HL-60/S4 (cell line): ENCODE measurements at regions not wholly inside any gene's neighbourhood (a gene's known extent, or its start where the extent isn't known, plus 50 kb on each side); places are given as distances from the start of the nearest gene placed in this dataset.

Source experiments
- in situ Hi-C: fragments of 300-500 bp; cut with MboI; formaldehyde crosslinking; loops from 2 replicates; pipeline ENCODE4 v1.14.3; 2022; ENCODE audit warnings: low sequenced_read_pairs

GRCh38 chr12:41784957-41785356 is 359.7 kb downstream of the GXYLT1 start:
- in situ Hi-C loops = no loop called here

DNA sequence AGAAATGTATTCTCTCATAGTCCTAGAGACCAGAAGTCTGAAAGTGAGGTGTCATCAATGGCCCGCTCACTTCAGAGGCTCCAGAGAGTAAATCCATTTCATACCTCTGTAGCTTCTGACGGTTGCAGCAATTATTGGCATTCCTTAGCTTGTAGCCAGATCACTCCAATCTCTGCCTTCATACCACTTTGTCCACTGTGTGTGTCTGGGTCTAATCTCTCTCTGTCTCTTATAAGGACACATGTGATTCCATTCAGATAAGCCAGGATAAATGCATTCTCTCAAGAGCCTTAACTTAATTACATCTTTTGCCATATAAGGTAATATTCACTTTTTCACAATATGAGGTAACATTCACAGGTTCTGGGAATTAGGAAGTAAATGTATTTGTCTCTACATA is 365.7 kb downstream of the GXYLT1 start:
- in situ Hi-C loops = no loop called here

- in situ Hi-C loops = no loop called here
These were observed 367.4 kb downstream of the GXYLT1 start for GRCh38 chr12:41777064-41777790.

GRCh38 chr12:41772478-41772877 is 372.2 kb downstream of the GXYLT1 start:
- in situ Hi-C loops = no loop called here

DNA sequence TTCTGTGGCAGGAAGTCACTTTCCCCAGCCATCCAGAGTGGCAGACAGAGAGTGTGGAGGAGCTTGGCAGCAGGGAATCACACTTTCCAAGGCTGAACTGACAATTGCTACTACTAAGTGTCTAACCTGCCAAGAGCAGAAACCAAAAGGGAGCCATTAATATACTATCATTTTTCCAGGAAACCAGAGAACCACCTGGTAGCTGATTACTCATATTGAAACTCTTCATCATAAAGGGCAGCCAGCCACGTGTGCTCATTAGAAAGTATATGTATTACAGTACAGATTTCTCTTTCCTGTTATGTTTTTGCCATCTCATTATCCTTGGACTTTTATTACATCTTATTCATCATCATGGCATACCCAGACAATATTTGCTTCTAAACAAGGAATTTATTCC is 374.9 kb downstream of the GXYLT1 start:
- in situ Hi-C loops = no loop called here

DNA sequence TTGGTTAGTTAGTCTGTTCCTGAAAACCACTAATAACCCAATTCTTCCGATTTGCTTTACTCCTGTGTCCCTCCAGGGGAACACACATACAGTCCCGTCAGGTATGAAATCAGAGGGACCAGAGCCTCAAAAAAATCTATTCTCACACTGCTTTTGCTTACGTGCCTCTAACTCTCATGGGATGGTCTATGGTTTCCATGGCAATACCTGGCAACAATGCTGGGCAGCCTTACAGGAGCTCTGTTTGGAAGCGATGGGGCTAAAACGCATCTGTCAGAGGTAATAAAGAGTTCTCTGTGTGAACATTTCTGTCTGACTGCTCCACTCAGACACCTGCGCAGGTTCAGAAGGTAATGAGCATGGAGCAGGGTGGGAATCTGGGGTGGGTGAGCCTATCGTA is 376.2 kb downstream of the GXYLT1 start:
- in situ Hi-C loops = no loop called here

DNA sequence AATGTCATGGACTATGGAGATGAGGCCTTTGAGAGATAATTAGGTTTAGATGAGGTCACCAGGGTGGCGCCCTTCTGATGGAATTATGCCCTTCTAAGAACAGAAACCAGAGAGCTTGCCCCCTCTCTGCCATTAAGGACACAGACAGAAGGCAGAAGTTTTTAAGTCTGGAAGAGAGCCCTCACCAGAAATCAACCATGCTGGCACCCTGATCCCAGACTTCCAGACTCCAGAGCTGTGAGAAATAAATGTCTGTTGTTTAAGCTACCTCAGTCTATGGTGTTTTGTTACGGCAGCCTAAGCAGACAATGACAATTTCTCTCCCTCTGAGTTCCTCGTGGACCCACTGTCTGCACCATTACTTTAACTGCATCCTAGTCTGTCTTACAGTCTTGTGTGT is 382.0 kb downstream of the GXYLT1 start:
- in situ Hi-C loops = no loop called here

DNA sequence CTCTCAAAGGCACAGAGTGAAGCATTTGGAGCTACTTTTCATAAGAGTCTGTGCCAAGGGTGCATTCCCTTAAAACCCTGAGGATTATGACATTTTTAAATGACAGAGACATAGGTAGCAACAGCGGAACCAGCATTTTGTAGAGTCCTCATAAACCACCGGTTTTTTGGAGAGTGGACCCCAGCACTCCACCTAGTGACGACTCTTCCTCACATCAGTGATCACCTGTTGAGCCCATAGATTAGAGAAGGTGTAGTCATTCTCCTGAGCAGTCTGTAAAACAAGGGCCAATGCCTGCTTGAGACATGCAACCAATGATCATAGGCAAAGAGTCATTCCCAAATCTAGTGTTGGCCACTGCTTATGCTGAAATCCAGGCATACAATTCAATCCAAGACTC is 399.1 kb downstream of the GXYLT1 start:
- in situ Hi-C loops = no loop called here

DNA sequence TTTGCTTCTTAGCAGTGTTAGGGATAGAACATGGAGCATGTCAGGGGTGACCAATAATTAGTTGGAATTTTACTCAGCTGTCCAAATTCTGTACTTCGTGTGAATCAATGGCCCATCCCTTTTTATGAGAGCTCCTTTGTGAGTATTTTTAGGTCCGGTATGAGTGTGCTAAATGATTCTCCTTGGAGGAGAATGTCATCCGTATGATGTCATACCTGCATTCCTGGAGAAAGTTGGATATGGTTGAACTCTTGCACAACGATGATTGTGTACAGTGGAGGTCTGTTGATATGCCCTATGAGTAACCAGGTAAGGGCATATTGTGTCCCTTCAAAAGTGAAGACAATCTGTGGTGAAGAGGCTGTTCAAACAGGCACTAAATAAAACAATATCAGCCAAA is 400.8 kb downstream of the GXYLT1 start:
- in situ Hi-C loops = no loop called here

DNA sequence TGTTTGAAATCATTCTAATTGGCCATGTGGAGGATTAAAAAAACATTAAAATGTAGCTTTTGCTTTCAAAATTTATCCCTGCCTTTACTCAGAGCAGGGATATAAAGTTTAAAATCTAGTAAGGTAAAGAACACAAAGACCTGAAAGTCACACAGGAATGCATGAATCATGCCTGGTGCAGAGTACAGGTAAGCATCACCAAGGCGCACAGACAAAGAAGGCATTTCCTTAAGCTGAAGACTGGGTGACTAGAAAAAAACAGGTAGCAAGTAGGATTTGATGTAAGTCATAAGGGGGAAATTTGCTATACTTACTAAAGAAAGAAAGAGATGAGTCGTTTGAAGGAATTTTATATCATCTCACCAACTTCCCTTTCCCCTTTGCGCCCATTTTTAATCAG is 405.6 kb downstream of the GXYLT1 start:
- in situ Hi-C loops = no loop called here

- in situ Hi-C loops = no loop called here
These were observed 407.3 kb downstream of the GXYLT1 start for GRCh38 chr12:41737423-41737822.

- in situ Hi-C loops = no loop called here
These were observed 408.2 kb downstream of the GXYLT1 start for GRCh38 chr12:41736436-41736835.

DNA sequence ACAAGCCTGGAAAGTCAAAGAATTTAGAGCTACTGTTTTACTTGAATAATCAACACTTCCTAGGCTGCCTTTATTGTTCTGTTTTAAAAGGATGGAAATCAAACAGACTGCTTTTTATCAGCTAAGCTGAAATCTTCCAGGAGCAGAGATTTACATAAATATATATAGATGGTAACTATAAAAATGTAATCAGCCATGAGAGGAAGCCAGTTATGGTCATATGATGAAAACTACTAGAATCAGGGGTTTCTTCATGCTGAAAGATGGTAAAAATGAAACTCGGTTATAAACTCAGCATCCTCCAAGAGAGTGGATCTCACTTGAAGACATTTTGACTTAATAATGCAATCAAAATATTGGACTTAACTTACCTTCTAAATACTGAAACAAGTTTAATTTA is 413.0 kb downstream of the GXYLT1 start:
- in situ Hi-C loops = no loop called here

GRCh38 chr12:41731061-41731460 is 413.6 kb downstream of the GXYLT1 start:
- in situ Hi-C loops = no loop called here

GRCh38 chr12:41724216-41724615 is 420.5 kb downstream of the GXYLT1 start:
- in situ Hi-C loops = no loop called here

- in situ Hi-C loops = no loop called here
These were observed 425.5 kb downstream of the GXYLT1 start for GRCh38 chr12:41719214-41719613.

DNA sequence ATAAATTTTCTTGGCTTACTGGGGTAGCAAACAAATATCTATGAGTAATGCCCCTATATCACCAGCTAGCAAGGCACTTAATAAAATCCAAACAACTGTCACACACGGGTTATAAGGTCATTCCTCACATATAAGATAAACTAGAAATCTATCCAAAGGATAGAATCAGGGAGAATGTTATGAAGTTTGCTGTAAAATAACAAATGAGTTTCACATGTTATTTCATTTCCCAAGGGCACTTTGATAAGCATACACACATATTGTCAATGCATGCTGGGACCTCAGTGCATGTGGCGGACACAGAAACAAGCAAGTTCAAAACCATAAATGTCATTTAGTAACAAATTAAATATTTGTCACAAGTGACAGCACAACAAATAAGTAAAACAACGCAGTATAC is 429.4 kb downstream of the GXYLT1 start:
- in situ Hi-C loops = no loop called here

- in situ Hi-C loops = no loop called here
These were observed 435.0 kb downstream of the GXYLT1 start for GRCh38 chr12:41709463-41710285.

- in situ Hi-C loops = no loop called here
These were observed 435.7 kb downstream of the GXYLT1 start for GRCh38 chr12:41709012-41709411.

DNA sequence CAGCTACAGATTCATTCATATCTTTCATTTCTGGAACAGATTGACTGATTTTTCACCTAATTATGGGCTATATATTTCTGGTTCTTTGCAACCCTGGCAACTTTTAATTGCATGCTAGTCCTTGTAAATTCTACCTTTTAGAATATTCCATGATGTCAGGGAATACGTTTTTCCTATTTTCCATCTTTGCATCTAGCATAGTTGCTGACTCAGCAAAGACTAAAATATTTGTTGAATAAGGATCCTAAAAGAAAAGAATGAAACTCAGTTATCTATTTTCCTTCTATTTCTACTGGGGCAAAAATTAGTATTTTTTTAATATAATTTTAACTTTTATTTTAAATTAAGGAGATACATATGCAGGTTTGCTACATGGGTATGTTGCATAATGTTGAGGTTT is 438.3 kb downstream of the GXYLT1 start:
- in situ Hi-C loops = no loop called here

GRCh38 chr12:41701943-41702601 is 442.6 kb downstream of the GXYLT1 start:
- in situ Hi-C loops = no loop called here

DNA sequence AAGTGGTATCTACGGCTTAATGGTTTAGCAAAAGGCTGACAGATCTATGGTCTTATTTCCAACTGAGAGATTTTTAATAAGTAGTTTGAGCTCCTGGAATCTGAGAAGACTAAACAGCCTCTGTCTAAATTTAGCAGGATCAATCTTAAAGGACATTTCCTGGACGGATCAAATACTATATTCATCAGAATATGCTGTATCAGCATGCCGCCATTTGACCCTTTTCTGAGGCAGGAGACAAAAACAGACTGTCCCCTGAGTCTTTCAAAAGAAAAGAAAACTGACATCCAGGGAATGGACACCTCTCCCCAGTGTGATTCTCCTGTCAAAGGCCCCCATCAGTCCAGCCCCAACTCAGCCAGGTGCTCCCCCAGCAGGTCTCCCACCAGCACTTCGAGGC is 443.7 kb downstream of the GXYLT1 start:
- in situ Hi-C loops = no loop called here
